Keratinocyte (primary cell): ENCODE measurements at regions not wholly inside any gene's neighbourhood (a gene's known extent, or its start where the extent isn't known, plus 50 kb on each side); places are given as distances from the start of the nearest gene placed in this dataset.

Source experiments
- DNase-seq: peaks from one replicate; pipeline ENCODE4 v3.0.0-alpha.2; 2011; ENCODE audit warnings: low read depth, missing footprints, low spot score
- FAIRE-seq: peaks from 2 replicates; lab custom pipeline; 2011; peaks lifted over from hg19 to GRCh38; lab: Jason Lieb, UNC
- H2AFZ ChIP-seq: 2 replicates; pipeline ENCODE4 v1.6.0; 2012; ENCODE audit warnings: low read length, control low read depth, inconsistent platforms; ENCODE audit not compliant: control insufficient read depth
- H3K27ac ChIP-seq: 2 replicates; pipeline ENCODE4 v1.5.1; 2011; ENCODE audit warnings: low read length; ENCODE audit not compliant: control insufficient read depth, insufficient read depth
- H3K27me3 ChIP-seq: 3 replicates; pipeline ENCODE4 v1.6.0; 2011; ENCODE audit warnings: low read length; ENCODE audit not compliant: control insufficient read depth, insufficient read depth; ENCODE audit errors: extremely low read depth
- H3K36me3 ChIP-seq, 2 experiments: 2 replicates in 1 of 2; 3 replicates in 1 of 2; pipeline ENCODE4 v1.5.1; 2011; ENCODE audit warnings: low read length in 2 of 2, mild to moderate bottlenecking in 1 of 2; ENCODE audit not compliant: control insufficient read depth in 2 of 2, insufficient read depth in 2 of 2; ENCODE audit errors: extremely low read depth in 1 of 2
- H3K4me1 ChIP-seq: 3 replicates; pipeline ENCODE4 v1.5.1; 2011; ENCODE audit warnings: low read length; ENCODE audit not compliant: control insufficient read depth, insufficient read depth; ENCODE audit errors: extremely low read depth
- H3K4me2 ChIP-seq: 3 replicates; pipeline ENCODE4 v1.6.0; 2011; ENCODE audit warnings: low read depth, low read length; ENCODE audit not compliant: control insufficient read depth, insufficient read depth; ENCODE audit errors: extremely low read depth
- H3K4me3 ChIP-seq, 3 experiments: fragments of 200-600 bp in 1 of 3; sonication (generic) in 1 of 3; 2 replicates in 2 of 3; 3 replicates in 1 of 3; pipeline ENCODE4 v1.5.1; 2011 to 2016; ENCODE audit warnings: low read length in 3 of 3, mild to moderate bottlenecking in 3 of 3, control low read depth in 2 of 3, inconsistent platforms in 1 of 3, low read depth in 1 of 3, mixed read lengths in 1 of 3, mixed run types in 1 of 3, moderate library complexity in 1 of 3; ENCODE audit not compliant: control insufficient read depth in 2 of 3, insufficient read depth in 2 of 3; ENCODE audit errors: extremely low read depth in 1 of 3
- H3K79me2 ChIP-seq: 2 replicates; pipeline ENCODE4 v1.6.0; 2012; ENCODE audit warnings: low read length; ENCODE audit not compliant: control insufficient read depth, insufficient read depth
- H3K9ac ChIP-seq: 3 replicates; pipeline ENCODE4 v1.6.0; 2011; ENCODE audit warnings: low read length; ENCODE audit not compliant: control insufficient read depth, insufficient read depth; ENCODE audit errors: extremely low read depth
- H3K9me1 ChIP-seq: 3 replicates; pipeline ENCODE4 v1.6.0; 2011; ENCODE audit warnings: low read length; ENCODE audit not compliant: control insufficient read depth, insufficient read depth; ENCODE audit errors: extremely low read depth
- H3K9me3 ChIP-seq: 2 replicates; pipeline ENCODE4 v1.5.1; 2012; ENCODE audit warnings: low read depth, low read length; ENCODE audit not compliant: control insufficient read depth
- H4K20me1 ChIP-seq: 3 replicates; pipeline ENCODE4 v1.6.0; 2011; ENCODE audit warnings: low read length; ENCODE audit not compliant: control insufficient read depth, insufficient read depth; ENCODE audit errors: extremely low read depth
- CTCF ChIP-seq, 3 experiments: IDR thresholded peaks in 1 of 3; conservative IDR thresholded peaks in 1 of 3; optimal IDR thresholded peaks in 1 of 3; 2 replicates in 2 of 3; 3 replicates in 1 of 3; pipeline versions ENCODE3 to v1.5.1; 2011; ENCODE audit warnings: low read length in 3 of 3, mild to moderate bottlenecking in 3 of 3, moderate library complexity in 2 of 3, control low read depth in 1 of 3, inconsistent platforms in 1 of 3; ENCODE audit not compliant: insufficient read depth in 2 of 3; ENCODE audit errors: extremely low read depth in 1 of 3
- EZH2 ChIP-seq: IDR thresholded peaks from one replicate; pipeline ENCODE4 v1.6.1; 2012; ENCODE audit warnings: inconsistent platforms, mild to moderate bottlenecking, low read length, moderate library complexity
- dilution Hi-C: fragments of 300-500 bp; cut with MboI; formaldehyde crosslinking; loops from one replicate; pipeline ENCODE4 v1.7.0; 2020; ENCODE audit warnings: low sequenced_read_pairs; ENCODE audit not compliant: extremely low pct_ligation_motif_present

DNA sequence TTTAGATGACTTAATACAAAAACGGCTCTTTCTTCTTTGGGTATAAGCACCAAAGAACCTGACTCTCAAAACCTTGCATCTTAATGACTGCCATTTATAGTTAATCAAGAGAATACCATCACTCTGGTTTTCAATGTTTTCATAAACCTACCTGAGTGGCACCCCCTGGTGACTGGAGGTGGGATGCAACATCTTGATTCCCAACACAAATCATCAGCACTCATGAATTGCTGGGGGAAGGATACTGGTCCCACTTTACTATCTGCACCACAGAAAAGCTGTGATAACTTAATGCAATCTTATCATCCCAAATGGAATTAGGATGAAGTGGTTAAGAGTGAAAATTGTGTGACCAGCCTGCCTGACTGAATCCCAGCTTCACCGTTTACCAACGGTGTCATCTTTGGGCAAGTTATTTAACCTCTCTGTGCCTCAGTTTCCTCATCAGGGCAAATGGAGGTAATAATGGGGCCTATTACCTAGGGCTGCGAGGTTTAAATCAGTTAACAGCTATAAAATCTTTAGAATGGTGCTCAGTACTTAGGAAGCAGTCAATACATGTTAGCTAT is 366.4 kb downstream of the KLF12 start:
- FAIRE-seq (no peak), DNase-seq (no peak)
- H3K36me3 ChIP-seq, result no peaks in the 10 kb centered on the region
- dilution Hi-C loops, result no loop called here
- H3K4me2 ChIP-seq, result no peak overlapping the region
- no peak overlapping the region for H3K27ac ChIP-seq
- H3K27me3 ChIP-seq, result no peaks in the 10 kb centered on the region
- no peaks in the 10 kb centered on the region for H4K20me1 ChIP-seq
- H3K79me2 ChIP-seq, result no peaks in the 10 kb centered on the region
- no peaks in the 10 kb centered on the region for H3K4me1 ChIP-seq
- no peak overlapping the region for H3K4me3 ChIP-seq
- TF ChIP-seq CTCF (optimal IDR thresholded peaks at IDR 0.05 in 1 of 3, IDR thresholded peaks at IDR 0.05 in 1 of 3, conservative IDR thresholded peaks at IDR 0.05 in 1 of 3; ENCODE audit: extremely low read depth in 1 of 3, insufficient read depth in 2 of 3, low read length in 3 of 3) (peak; percentile 30 to 49 (median 43)), EZH2 (no peak)
- H3K9ac ChIP-seq, result no peak overlapping the region
- no peaks in the 10 kb centered on the region for H3K9me1 ChIP-seq
- H3K9me3 ChIP-seq, result no peaks in the 10 kb centered on the region
- no peak overlapping the region for H2AFZ ChIP-seq

DNA sequence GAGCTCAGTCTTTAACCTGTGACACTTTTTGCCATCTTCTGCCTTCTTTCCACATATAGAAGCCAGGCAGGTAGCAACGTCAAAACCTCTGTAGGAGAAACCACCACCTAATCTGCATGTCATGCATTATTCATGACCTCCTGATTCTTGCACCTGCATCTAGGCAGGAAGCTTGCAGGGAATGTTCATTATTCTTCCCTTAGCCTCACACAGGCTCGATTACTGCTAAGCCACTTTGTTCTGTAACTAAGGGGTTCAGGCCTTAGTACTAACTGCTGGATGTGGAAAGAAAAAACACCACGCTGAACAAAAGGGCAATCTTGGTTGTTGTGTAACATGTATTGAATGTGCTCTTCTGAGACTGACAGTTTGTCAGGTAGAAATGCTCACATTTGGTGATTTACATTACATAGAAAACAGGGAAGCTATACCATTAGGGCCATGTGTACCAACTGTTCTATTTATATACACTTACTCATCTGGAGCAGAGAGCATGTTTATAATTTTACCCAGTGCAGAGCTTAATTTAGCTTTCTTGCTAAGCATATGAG is 366.9 kb downstream of the KLF12 start:
- no peaks in the 10 kb centered on the region for H3K4me1 ChIP-seq

More for the DNA sequence above, 366.9 kb downstream of the KLF12 start:
- DNase-seq (no peak), FAIRE-seq (no peak)
- H3K9me1 ChIP-seq, result no peaks in the 10 kb centered on the region
- TF ChIP-seq EZH2, result no peak
- TF ChIP-seq CTCF (optimal IDR thresholded peaks at IDR 0.05 in 1 of 3, IDR thresholded peaks at IDR 0.05 in 1 of 3, conservative IDR thresholded peaks at IDR 0.05 in 1 of 3; ENCODE audit: extremely low read depth in 1 of 3, insufficient read depth in 2 of 3, low read length in 3 of 3), result no peak
- dilution Hi-C loops, result no loop called here
- H3K4me3 ChIP-seq, result no peak overlapping the region
- no peaks in the 10 kb centered on the region for H3K79me2 ChIP-seq
- no peaks in the 10 kb centered on the region for H3K27me3 ChIP-seq
- no peak overlapping the region for H3K9ac ChIP-seq
- no peaks in the 10 kb centered on the region for H3K36me3 ChIP-seq
- H4K20me1 ChIP-seq, result no peaks in the 10 kb centered on the region
- no peaks in the 10 kb centered on the region for H3K9me3 ChIP-seq
- no peak overlapping the region for H2AFZ ChIP-seq
- no peak overlapping the region for H3K27ac ChIP-seq
- H3K4me2 ChIP-seq, result no peak overlapping the region
